ELF-1 (cell line): ENCODE measurements at regions not wholly inside any gene's neighbourhood (a gene's known extent, or its start where the extent isn't known, plus 50 kb on each side); places are given as distances from the start of the nearest gene placed in this dataset.

ENCODE experiments used
- DNase-seq: peaks from one replicate; pipeline ENCODE4 v3.0.0-alpha.2; 2016; ENCODE audit warnings: low read depth, low spot score

DNA sequence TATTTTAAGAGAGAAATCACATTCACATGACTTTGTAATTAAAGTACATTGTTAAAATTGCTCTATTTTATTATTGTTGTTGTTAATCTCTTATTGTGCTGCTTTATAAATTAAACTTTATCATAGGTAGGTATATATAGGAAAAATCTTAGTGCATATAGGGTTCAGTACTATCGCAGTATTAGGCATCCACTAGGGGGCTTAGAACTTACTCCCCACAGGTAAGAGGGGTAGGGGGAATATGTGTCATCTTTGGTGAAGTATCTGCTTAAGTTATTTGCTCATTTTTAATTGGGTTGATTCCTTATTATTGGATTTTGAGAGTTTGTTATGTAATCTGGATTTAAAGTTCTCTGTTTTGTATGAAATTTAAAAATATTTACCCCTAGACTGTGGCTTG, 385.2 kb downstream of the DUSP10 start:
- DNase-seq = no peak

GRCh38 chr1:221363039-221363438, 378.9 kb downstream of the DUSP10 start:
- no peak for DNase-seq

DNA sequence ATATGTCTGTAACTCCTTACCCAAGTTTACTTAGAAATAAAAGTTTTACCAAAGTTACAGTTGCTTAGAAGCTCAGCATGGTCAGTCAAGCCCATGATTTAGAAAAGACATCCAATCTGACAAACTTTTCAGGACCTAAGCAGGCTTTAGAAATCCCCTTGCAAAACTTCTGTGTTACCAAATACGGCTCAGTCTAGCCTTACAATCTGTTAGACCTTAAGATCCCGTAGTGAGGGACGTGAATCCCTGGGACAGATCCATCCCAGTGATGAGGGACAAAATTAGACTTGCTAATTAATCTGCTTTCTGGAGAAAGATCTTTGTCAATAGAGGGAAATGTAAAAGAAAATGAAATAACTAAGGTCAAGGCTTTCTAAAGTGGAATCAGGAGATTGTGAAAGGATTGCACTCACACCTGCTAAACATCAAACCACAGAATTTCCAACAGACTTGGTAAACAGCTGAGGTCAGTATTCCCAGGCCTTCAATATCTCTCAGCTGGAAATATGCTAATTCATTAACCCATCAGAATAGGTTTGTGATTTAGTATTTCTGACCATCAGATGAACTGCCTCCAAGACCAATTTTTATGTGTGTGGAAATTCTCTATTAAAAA, 375.3 kb downstream of the DUSP10 start:
- no peak for DNase-seq

GRCh38 chr1:221371705-221372104, 370.2 kb downstream of the DUSP10 start:
- peak; percentile 62 for DNase-seq

- DNase-seq = no peak
Observed at GRCh38 chr1:221373795-221374194, 368.1 kb downstream of the DUSP10 start.

GRCh38 chr1:221376286-221376685, 365.6 kb downstream of the DUSP10 start:
- DNase-seq = no peak

DNA sequence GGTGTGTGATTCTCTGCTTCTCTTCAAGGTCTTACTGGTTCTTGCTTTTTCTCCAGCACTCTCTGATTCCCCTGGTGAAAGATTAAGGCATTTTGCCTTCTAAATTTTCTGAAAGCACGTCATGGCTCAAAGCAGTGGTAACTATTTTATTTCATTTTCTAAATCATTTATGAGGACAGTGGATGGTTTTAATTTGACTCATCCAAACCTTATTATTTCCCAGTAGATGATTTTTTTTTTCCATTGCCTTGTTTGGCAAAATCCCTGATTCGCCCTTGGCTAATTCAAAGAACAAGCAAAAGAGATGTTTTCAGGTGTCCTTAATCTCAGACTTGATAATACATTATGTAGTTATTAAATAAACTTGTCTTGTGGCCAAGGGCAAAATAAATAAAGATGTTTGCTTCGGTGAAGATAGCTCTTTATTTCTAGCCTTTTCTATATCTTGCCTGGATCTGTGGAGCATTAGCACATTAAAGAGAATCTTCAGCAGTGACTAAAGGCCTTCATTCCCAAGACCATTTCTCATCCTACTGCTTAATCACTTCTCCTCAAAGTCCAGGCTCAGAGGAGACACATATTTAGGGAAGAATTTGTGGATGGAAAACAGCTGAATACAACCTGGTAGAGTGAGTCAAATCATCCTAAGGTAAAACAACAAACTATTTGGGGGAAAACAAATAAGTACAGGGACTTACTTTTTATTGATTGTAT, 359.8 kb downstream of the DUSP10 start:
- DNase-seq = no peak

- DNase-seq = no peak
Observed at GRCh38 chr1:221392453-221392852, 349.4 kb downstream of the DUSP10 start.

- DNase-seq = no peak
Observed at GRCh38 chr1:221394011-221394544, 347.8 kb downstream of the DUSP10 start.

DNA sequence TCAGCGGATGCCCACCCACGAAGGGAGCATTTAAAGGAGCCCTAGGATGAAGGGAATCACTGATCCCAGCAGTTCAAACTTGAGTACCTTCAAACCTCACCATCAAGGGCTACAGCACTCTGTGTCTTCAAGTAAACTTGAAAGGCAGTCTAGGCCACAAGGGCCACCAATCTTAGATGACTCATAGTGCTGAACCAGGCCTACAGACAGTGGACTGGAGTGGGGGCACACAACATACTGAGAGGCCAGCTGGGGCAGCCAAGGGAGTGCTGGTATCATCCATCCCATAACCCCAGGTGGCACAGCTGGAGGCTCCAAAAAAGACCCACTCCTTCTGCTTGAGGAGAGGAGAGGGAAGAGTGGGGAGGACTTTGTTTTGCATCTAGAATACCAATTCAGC, 345.4 kb downstream of the DUSP10 start:
- no peak for DNase-seq

DNA sequence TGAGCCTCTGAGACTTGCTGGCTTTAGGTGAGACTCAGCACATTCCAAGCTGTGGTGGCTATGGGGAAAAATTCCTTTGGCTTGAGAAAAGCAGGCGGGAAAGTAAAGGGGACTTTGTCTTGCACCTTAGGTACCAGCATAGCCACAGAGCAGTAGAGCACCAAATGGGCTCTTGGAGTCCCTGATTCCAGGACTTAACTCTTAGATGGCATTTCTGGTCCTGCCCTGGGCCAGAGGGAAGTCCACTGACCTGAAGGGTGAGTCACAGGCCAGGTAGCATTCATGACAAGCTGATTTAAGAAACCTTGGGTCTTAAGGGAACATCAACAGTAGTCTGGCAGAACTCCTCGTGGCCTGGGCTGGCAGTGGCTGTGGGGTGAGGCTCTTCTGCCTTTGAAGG, 344.7 kb downstream of the DUSP10 start:
- peak; percentile 32 for DNase-seq

GRCh38 chr1:221397606-221398005, 344.3 kb downstream of the DUSP10 start:
- DNase-seq = no peak

GRCh38 chr1:221405146-221405545, 336.7 kb downstream of the DUSP10 start:
- no peak for DNase-seq

DNA sequence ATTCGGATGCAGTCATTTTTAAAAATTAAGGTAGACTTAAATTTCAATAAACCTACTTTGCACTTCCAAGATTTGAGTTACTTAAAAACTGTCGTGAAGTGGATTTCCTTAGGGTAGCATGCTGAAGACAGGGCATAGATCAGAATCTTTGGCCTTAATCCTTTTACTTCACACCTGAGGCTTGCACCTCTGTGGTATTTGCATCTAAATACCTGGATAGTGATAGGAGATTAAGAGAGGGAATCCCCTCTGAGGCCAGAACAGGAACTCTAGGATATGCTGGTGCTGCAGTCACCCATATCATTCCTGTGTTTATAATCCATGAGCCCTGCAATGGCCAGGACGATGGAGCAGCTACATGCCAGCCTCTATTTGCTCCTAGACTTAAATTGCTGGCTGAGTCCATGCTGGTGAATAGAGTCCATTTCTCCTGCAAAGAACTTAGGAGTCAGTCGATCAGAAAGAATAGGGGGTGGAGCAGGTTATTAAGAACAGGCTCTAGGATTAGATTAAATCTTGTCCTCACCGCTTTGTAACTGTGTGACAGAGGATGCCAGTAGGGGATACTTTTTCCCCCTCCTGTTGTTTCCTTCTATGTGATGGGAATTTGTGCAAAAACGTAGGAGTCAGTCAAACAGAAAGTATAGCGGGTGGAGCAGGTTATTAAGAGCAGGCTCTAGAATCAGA, 333.6 kb downstream of the DUSP10 start:
- no peak for DNase-seq

DNA sequence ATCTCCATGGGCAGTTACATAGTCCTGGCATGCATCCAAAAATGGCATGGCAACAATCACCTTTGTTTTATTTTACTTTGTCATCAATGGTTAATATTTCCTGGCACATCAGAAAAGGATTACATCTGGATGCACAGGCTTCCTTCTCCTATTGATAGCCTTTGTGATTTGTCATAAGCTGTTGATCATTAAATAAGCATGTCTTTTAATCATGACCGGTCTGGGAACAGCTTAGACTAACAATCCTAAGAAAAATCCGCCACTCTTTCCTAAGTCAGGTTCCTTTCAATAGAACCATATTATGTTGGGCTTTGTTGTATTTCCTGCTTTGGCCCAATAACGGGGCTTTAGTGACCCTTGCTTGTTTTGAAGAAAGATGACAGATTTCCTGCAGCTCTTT, 330.6 kb downstream of the DUSP10 start:
- DNase-seq = no peak

DNA sequence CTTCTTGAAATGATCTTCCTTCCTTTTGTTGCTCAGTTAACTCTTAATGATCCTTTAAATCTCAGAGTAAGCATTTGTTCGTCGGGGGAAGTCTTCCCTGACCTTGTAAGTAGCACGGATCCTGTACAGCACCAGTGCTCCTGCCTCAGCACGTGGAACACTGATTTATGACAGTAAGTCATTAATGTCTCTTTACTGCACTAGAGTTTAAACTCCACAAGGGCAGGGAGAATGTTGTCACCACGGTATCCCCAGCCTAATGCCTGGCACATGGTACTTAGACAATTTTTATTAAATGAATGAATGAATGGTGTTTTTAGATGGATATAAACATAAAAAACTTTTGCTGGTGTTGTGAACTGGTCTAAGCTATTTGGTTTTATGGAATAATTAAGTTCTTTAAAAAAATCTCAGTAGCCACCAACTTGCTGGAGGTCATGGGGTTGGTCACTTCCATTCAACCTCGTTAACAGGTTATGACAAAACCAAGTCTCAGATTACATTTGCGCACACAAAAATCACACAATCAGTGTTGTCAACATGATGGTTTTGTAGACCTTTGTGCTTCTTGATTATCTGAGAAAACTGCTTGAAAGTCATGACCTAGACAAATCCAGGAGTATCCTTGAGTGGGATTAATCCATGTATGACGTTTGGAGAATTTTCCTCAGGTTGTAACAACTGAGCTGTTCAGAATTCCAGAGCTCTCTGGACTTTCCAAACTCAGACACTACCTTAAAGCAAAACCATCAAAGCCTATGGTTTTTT, 326.9 kb downstream of the DUSP10 start:
- DNase-seq = no peak

DNA sequence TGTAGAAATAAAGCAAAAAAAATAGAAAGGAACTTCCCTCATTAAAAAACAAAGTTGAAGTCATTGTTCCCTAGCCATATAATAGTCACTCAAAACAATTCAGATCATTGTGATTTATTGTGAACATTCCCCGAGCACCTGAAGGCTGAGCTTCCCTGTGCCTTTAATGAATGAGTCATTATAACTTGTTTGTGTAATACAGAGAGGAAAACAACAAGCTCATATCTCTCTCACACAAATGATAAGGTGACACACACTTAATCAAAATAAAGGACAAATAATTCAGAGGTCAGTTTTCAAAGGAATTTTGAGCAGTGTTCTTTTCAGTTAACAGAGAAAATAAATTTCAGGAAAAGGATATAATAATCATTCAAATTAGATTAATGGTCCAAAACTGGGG, 326.2 kb downstream of the DUSP10 start:
- no peak for DNase-seq

- DNase-seq = no peak
Observed at GRCh38 chr1:221416142-221416541, 325.7 kb downstream of the DUSP10 start.

- no peak for DNase-seq
Observed at GRCh38 chr1:221416723-221417122, 325.2 kb downstream of the DUSP10 start.

DNA sequence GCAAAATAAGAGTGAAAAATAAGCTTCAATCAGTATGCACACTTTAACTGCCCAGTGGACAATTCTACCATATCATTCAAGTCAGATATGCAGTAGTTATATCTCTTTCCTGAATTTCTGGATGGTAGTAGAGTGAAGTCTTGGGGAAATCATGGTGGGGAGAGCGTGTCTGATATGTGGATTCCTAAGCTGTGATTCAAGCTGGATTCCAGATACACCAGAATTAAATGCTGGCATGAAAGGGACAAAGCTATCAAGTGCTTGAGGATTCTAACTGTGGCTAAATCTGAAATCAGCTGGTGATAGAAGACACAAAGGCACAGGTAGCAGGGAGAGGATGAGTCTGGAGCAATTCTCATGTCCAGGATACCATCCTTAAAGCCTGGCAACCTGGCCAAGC, 323.5 kb downstream of the DUSP10 start:
- DNase-seq = no peak

GRCh38 chr1:221419513-221420095, 322.3 kb downstream of the DUSP10 start:
- no peak for DNase-seq

DNA sequence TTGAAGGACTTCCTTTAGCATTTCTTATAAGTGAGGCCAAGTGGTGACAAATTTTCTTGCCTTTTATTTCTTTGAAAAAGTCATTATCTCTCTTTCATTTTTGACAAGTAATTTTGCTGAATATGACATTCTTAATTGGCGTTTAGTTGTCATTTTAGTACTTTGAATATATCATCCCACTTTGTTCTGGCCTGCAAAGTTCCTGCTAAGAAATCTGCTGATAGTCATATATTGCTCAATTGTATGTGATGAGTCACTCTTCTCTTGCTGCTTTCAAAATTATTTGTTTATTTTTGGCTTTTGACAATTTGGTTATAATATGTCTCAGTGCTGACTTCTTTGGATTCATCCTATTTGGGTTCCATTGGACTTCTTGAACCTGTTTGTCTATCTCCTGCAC, 312.6 kb downstream of the DUSP10 start:
- DNase-seq = no peak
